HT1080 (cell line): ENCODE measurements at regions not wholly inside any gene's neighbourhood (a gene's known extent, or its start where the extent isn't known, plus 50 kb on each side); places are given as distances from the start of the nearest gene placed in this dataset.

Source experiments
- DNase-seq: peaks from one replicate; pipeline ENCODE4 v3.0.0-alpha.2; 2015; ENCODE audit warnings: low read depth

- no peak for DNase-seq
Measured at GRCh38 chr4:3715855-3716630, 50.1 kb upstream of the ADRA2C start.

GRCh38 chr4:3715061-3715854 lies 50.9 kb upstream of the ADRA2C start:
- no peak for DNase-seq

GRCh38 chr4:3714642-3715001 lies 51.6 kb upstream of the ADRA2C start:
- DNase-seq = no peak

GRCh38 chr4:3713817-3714641 lies 52.2 kb upstream of the ADRA2C start:
- no peak for DNase-seq

- DNase-seq = no peak
Measured at GRCh38 chr4:3713346-3713745, 52.8 kb upstream of the ADRA2C start.

GRCh38 chr4:3712936-3713335 lies 53.2 kb upstream of the ADRA2C start:
- DNase-seq = no peak

GRCh38 chr4:3712112-3712805 lies 53.9 kb upstream of the ADRA2C start:
- no peak for DNase-seq

- no peak for DNase-seq
Measured at GRCh38 chr4:3711183-3712111, 54.7 kb upstream of the ADRA2C start.

GRCh38 chr4:3710451-3711182 lies 55.6 kb upstream of the ADRA2C start:
- no peak for DNase-seq

- no peak for DNase-seq
Measured at GRCh38 chr4:3709846-3710441, 56.2 kb upstream of the ADRA2C start.

GRCh38 chr4:3709061-3709845 lies 56.9 kb upstream of the ADRA2C start:
- DNase-seq = no peak

GRCh38 chr4:3708611-3709010 lies 57.6 kb upstream of the ADRA2C start:
- DNase-seq = no peak

- no peak for DNase-seq
Measured at GRCh38 chr4:3708103-3708510, 58.1 kb upstream of the ADRA2C start.

GRCh38 chr4:3707423-3708102 lies 58.6 kb upstream of the ADRA2C start:
- no peak for DNase-seq

- DNase-seq = no peak
Measured at GRCh38 chr4:3706565-3707422, 59.4 kb upstream of the ADRA2C start.

GRCh38 chr4:3706111-3706511 lies 60.1 kb upstream of the ADRA2C start:
- DNase-seq = no peak
